Testis (tissue), 2 donors: ENCODE measurements at regions not wholly inside any gene's neighbourhood (a gene's known extent, or its start where the extent isn't known, plus 50 kb on each side); places are given as distances from the start of the nearest gene placed in this dataset.

Experiments used
- DNase-seq: peaks from one replicate; pipeline ENCODE4 v3.0.0-alpha.2; 2019
- H3K27ac ChIP-seq, 2 donors: fragments of 200-600 bp; sonication (generic); one replicate each; pipeline ENCODE4 v1.5.1; 2019
- H3K27me3 ChIP-seq: fragments of 200-600 bp; sonication (generic); one replicate; pipeline ENCODE4 v1.5.1; 2019
- H3K36me3 ChIP-seq: fragments of 200-600 bp; sonication (generic); one replicate; pipeline ENCODE4 v1.5.1; 2017; ENCODE audit warnings: low read depth; ENCODE audit errors: missing control alignments
- H3K4me1 ChIP-seq: fragments of 200-600 bp; sonication (generic); one replicate; pipeline ENCODE4 v1.5.1; 2019
- H3K4me3 ChIP-seq, 2 donors: fragments of 200-600 bp; sonication (generic); one replicate each; pipeline ENCODE4 v1.5.1; 2017 to 2019
- H3K9me3 ChIP-seq: fragments of 200-600 bp; sonication (generic); one replicate; pipeline ENCODE4 v1.5.1; 2017
- POLR2A ChIP-seq: fragments of 450-650 bp; IDR thresholded peaks from one replicate; pipeline ENCODE4 v1.6.1; 2017; ENCODE audit warnings: antibody characterized with exemption, mild to moderate bottlenecking, moderate library complexity
- WGBS, 2 donors: methylation state at CpG; one replicate each; pipeline ENCODE4 v1.1.5; 2018; 5-methylcytosine and 5-hydroxymethylcytosine counted together
- intact Hi-C: fragments of 100-400 bp; cut with DNase I; formaldehyde crosslinking; loops from one replicate; pipeline ENCODE4 v1.15.1; 2023; ENCODE audit warnings: low total_unique reads
- TF ChIP-seq, protein P1 (sequence below), 3 experiments: fragments of 450-650 bp in 2 of 3; fragments of 200-600 bp in 1 of 3; sonication (generic) in 1 of 3; IDR thresholded peaks; one replicate each; pipeline ENCODE4 v1.5.1; 2016 to 2019; ENCODE audit warnings: antibody characterized with exemption in 3 of 3, mild to moderate bottlenecking in 2 of 3, moderate library complexity in 1 of 3

DNA sequence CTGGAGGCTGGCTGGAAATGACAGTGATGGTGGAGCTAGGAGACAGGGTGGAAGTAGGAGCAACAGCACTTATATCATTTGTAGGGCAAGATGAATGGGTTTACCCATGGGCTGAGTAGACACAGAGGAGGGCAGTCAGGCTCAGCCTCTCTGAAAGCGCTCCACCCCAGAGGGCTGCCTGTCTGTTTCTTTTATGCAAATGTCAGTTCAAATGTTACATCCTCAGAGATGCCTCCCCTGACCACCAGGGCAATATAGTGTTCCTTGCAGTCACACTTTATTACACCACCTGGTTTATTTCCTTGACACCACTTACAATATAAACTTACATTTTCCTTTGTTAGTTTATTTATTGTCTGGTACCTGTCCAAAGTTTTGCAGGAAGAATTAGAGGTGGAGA is 159.5 kb upstream of the IL12B start:
- Histone ChIP-seq H3K36me3 (no peaks in the 10 kb centered on the region), H3K4me3 (no peak overlapping the region), H3K27me3 (no peaks in the 10 kb centered on the region), H3K4me1 (no peaks in the 10 kb centered on the region), H3K9me3 (no peaks in the 10 kb centered on the region), H3K27ac (no peak overlapping the region)
- WGBS, 2 donors, result 96 to 100% methylated on average over 1 of the region's 1 CpG
- intact Hi-C loops, result no loop called here
- no peak for DNase-seq
- TF ChIP-seq, protein P1, sequence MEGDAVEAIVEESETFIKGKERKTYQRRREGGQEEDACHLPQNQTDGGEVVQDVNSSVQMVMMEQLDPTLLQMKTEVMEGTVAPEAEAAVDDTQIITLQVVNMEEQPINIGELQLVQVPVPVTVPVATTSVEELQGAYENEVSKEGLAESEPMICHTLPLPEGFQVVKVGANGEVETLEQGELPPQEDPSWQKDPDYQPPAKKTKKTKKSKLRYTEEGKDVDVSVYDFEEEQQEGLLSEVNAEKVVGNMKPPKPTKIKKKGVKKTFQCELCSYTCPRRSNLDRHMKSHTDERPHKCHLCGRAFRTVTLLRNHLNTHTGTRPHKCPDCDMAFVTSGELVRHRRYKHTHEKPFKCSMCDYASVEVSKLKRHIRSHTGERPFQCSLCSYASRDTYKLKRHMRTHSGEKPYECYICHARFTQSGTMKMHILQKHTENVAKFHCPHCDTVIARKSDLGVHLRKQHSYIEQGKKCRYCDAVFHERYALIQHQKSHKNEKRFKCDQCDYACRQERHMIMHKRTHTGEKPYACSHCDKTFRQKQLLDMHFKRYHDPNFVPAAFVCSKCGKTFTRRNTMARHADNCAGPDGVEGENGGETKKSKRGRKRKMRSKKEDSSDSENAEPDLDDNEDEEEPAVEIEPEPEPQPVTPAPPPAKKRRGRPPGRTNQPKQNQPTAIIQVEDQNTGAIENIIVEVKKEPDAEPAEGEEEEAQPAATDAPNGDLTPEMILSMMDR (IDR thresholded peaks at IDR 0.05), result no peak
- TF ChIP-seq POLR2A, result no peak

DNA sequence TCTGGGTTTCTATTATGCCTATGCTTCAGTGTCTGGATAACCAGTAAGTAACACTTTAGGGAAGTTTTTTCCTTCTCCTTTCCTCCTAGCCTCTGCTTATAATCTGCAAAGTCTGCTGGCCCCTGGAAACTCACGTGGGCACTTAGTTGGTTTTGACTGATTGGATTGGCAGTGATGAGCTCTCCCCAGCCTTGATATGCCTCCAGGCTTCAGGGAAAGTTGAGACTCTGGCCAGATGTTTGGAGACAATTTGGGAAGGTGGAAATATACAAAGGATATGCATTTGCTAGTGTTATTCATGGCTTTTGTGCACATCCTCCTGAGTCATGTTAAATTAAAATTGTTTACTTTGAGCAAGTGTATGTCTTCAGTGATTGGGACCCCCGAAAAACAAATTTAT is 160.2 kb upstream of the IL12B start:
- intact Hi-C loops, result no loop called here
- no peaks in the 10 kb centered on the region for H3K4me1 ChIP-seq
- H3K27ac ChIP-seq, result no peak overlapping the region
- TF ChIP-seq, protein P1 (IDR thresholded peaks at IDR 0.05), result no peak
- TF ChIP-seq POLR2A, result no peak
- DNase-seq, result no peak
- 83 to 88% methylated on average over 2 of the region's 2 CpGs for WGBS, 2 donors
- no peaks in the 10 kb centered on the region for H3K36me3 ChIP-seq
- H3K27me3 ChIP-seq, result no peaks in the 10 kb centered on the region
- H3K9me3 ChIP-seq, result no peaks in the 10 kb centered on the region
- H3K4me3 ChIP-seq, result no peak overlapping the region

DNA sequence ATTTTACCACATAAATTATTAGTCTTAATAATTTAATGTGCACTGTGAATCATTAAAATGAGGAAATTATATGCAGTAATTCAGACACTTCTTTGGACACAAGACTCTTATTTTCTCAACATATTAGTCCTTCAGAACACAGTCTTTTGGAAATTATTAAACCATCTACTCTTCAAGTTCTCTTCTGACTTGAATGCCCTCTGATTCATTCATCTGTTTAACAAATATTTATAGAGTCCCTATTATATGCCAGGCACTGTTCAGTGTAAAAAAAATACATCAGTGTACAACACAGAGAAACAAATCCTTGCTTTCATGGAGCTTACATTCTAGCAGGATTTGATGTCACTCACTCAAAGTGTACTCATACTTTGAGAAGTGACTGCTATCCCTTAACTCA is 163.4 kb upstream of the IL12B start:
- Histone ChIP-seq H3K9me3 (no peaks in the 10 kb centered on the region), H3K4me3 (no peak overlapping the region), H3K27ac (no peak overlapping the region), H3K27me3 (no peaks in the 10 kb centered on the region), H3K4me1 (no peaks in the 10 kb centered on the region), H3K36me3 (no peaks in the 10 kb centered on the region)
- intact Hi-C loops, result no loop called here
- DNase-seq, result no peak
- TF ChIP-seq, protein P1 (IDR thresholded peaks at IDR 0.05), result no peak
- no peak for TF ChIP-seq POLR2A

- TF ChIP-seq, protein P1 (IDR thresholded peaks at IDR 0.05), result no peak
- no peak for TF ChIP-seq POLR2A
- intact Hi-C loops, result no loop called here
- H3K36me3 ChIP-seq, result no peaks in the 10 kb centered on the region
- 83 to 87% methylated on average over 7 of the region's 7 CpGs for WGBS, 2 donors
- H3K27ac ChIP-seq, result no peak overlapping the region
- no peak overlapping the region for H3K4me3 ChIP-seq
- H3K4me1 ChIP-seq, result no peaks in the 10 kb centered on the region
- no peaks in the 10 kb centered on the region for H3K9me3 ChIP-seq
- DNase-seq, result no peak
- H3K27me3 ChIP-seq, result no peaks in the 10 kb centered on the region
These were observed 166.5 kb upstream of the IL12B start for GRCh38 chr5:159496773-159497172.

- intact Hi-C loops, result no loop called here
- TF ChIP-seq POLR2A, result no peak
- TF ChIP-seq, protein P1 (IDR thresholded peaks at IDR 0.05), result no peak
- no peaks in the 10 kb centered on the region for H3K36me3 ChIP-seq
- no peaks in the 10 kb centered on the region for H3K4me1 ChIP-seq
- no peaks in the 10 kb centered on the region for H3K9me3 ChIP-seq
- H3K27me3 ChIP-seq, result no peaks in the 10 kb centered on the region
- 57 to 69% methylated on average over 2 of the region's 2 CpGs for WGBS, 2 donors
- no peak for DNase-seq
- H3K27ac ChIP-seq, result no peak overlapping the region
- no peak overlapping the region for H3K4me3 ChIP-seq
These were observed 166.9 kb upstream of the IL12B start for GRCh38 chr5:159497221-159497620.
